ENCODE measurements at regions not wholly inside any gene's neighbourhood (a gene's known extent, or its start where the extent isn't known, plus 50 kb on each side); places are given as distances from the start of the nearest gene placed in this dataset.

DNA sequence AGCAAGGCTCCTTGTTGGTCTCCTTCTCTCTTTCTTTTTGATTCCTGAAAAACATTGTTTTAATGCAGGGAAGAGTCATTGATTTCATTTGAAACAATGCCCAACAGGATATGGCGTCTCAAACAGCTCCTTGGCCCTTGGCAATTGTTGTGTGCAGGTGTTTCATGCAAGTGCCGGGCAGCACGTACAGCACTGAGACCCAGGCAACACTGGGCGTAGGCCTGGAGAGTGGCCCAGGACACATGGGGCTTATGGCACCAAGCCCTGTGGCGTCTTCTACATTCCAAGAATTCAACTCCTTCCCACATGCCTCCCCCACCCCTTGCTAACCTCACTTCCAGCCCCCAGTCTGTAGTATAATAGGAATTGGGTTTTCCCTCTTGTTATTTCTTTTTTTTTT, 230.4 kb downstream of the SPTSSA start:
- DNase-seq (ENCODE audit: extremely low spot score), result no peak
- POLR2A ChIA-PET, result no interaction called here
- TF ChIP-seq, protein P1, sequence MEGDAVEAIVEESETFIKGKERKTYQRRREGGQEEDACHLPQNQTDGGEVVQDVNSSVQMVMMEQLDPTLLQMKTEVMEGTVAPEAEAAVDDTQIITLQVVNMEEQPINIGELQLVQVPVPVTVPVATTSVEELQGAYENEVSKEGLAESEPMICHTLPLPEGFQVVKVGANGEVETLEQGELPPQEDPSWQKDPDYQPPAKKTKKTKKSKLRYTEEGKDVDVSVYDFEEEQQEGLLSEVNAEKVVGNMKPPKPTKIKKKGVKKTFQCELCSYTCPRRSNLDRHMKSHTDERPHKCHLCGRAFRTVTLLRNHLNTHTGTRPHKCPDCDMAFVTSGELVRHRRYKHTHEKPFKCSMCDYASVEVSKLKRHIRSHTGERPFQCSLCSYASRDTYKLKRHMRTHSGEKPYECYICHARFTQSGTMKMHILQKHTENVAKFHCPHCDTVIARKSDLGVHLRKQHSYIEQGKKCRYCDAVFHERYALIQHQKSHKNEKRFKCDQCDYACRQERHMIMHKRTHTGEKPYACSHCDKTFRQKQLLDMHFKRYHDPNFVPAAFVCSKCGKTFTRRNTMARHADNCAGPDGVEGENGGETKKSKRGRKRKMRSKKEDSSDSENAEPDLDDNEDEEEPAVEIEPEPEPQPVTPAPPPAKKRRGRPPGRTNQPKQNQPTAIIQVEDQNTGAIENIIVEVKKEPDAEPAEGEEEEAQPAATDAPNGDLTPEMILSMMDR (IDR thresholded peaks at IDR 0.05; ENCODE audit: control extremely low read depth, extremely low read depth, low read depth, missing control alignments), result no peak
- CTCF ChIA-PET, result interaction anchor here (1.8 kb wide), 1 partner anchor 439 kb away, joined by 4 read pairs; no protein-coding TSS in a partner anchor

DNA sequence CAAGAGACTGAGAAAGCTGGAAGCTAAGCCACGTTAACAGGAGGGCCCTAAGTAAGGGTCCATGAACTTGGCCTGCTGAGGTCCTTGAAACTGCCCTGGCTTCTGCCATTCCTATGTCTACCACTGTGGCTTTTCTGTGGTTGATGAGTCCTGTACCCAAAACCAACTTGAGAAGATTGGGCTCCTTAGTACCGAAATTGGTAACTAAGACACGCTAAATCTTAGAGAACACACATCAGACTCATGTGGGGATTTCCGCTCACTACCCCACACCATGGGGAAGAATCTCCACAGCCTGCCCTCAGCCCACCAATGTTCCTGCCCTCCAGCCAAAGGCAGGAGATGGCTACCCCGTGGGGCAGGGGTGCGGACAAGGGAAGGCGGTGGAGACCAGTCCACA, 232.9 kb downstream of the SPTSSA start:
- DNase-seq (ENCODE audit: extremely low spot score), result no peak
- ChIA-PET POLR2A (no interaction called here), CTCF (interaction anchor here (0.9 to 2.7 kb wide), 17 partner anchors 10 to 394 kb away, joined by 3 to 31 read pairs (median 6); no protein-coding TSS in a partner anchor)
- TF ChIP-seq, protein P1 (IDR thresholded peaks at IDR 0.05; ENCODE audit: control extremely low read depth, extremely low read depth, low read depth, missing control alignments), result no peak

GRCh38 chr14:34228650-34228976, 233.4 kb downstream of the SPTSSA start:
- TF ChIP-seq, protein P1 (IDR thresholded peaks at IDR 0.05; ENCODE audit: control extremely low read depth, extremely low read depth, low read depth, missing control alignments), result no peak
- ChIA-PET CTCF (interaction anchor here (0.6 to 2.7 kb wide), 30 partner anchors 8 to 436 kb away, joined by 3 to 31 read pairs (median 4); no protein-coding TSS in a partner anchor), POLR2A (no interaction called here)
- no peak for DNase-seq (ENCODE audit: extremely low spot score)

DNA sequence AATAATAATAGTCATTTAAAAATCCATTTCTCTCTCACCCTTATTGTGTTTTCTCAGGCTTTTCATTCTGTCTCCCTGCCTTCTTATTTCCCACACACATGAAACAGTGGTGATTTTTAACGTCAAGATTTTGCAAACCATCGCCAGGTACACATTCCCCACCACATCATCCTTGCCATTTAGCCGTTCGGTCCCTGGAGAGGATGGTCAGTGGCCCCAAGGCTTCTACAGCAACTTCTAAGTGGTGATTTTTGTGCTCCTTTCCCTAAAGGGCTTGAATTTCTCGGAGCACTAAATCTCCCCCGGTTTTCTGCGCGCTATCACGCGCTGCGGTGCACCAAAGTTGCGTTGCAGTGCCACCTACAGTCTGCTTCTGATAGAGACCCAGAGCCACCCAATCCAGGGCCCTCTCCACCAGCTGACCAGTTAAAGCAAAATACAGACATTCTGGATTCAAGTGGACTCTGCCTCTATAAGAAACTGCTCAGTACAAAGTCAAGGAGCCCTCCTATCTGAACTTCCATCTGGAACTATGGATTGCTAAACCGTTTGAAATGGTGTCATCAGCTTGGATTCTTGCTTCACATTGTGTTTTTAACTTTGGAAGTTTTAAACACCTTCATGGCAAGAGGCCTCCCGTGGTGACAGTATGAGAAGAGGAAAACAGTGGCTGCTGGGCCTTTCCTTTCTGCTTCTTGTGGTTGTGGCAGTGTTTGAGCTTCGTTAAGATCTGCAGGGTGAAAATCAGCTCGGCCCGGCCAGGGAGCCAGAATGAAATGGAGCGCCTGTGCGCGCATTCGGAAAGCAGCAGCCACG, 234.0 kb downstream of the SPTSSA start:
- POLR2A ChIA-PET, result interaction anchor here (0.6 kb wide), 1 partner anchor 1227 kb away, joined by 3 read pairs; no protein-coding TSS in a partner anchor
- CTCF ChIA-PET, result interaction anchor here (0.6 to 2.7 kb wide), 30 partner anchors 8 to 435 kb away, joined by 3 to 31 read pairs (median 4); no protein-coding TSS in a partner anchor
- DNase-seq (ENCODE audit: extremely low spot score), result peak; percentile 73
- TF ChIP-seq, protein P1 (IDR thresholded peaks at IDR 0.05; ENCODE audit: control extremely low read depth, extremely low read depth, low read depth, missing control alignments), result peak; percentile 77

DNA sequence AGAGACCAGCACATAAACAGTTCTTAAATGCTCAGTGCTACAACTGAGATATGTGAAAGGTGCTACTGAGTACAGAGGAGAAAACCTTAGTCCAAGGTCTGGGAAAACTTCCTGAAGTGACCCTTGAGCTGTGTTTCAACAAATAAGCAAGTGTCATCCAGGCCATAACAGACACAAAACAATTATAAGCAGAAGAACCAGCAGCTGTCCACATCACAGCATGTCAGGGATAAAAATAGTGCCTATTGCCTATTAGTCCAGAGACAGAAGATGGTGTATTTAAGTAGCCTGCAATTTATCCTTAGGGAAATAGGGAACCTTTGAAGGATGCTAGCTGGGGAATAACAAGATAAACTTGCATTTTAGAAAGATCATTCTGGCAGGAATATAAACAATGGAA, 237.8 kb downstream of the SPTSSA start:
- DNase-seq (ENCODE audit: extremely low spot score), result no peak
- ChIA-PET CTCF (interaction anchor here (1.0 to 3.0 kb wide), 6 partner anchors 9 to 432 kb away, joined by 3 to 13 read pairs (median 4); no protein-coding TSS in a partner anchor), POLR2A (no interaction called here)
- TF ChIP-seq, protein P1 (IDR thresholded peaks at IDR 0.05; ENCODE audit: control extremely low read depth, extremely low read depth, low read depth, missing control alignments), result no peak

- CTCF ChIA-PET, result interaction anchor here (0.7 to 1.8 kb wide), 7 partner anchors 9 to 431 kb away, joined by 3 to 7 read pairs (median 3); no protein-coding TSS in a partner anchor
- POLR2A ChIA-PET, result no interaction called here
Observed at GRCh38 chr14:34223373-34224148, 238.5 kb downstream of the SPTSSA start.

More at GRCh38 chr14:34223373-34224148, 238.5 kb downstream of the SPTSSA start:
- TF ChIP-seq, protein P1 (IDR thresholded peaks at IDR 0.05; ENCODE audit: control extremely low read depth, extremely low read depth, low read depth, missing control alignments), result no peak
- DNase-seq (ENCODE audit: extremely low spot score), result no peak
